ENCODE measurements at regions not wholly inside any gene's neighbourhood (a gene's known extent, or its start where the extent isn't known, plus 50 kb on each side); places are given as distances from the start of the nearest gene placed in this dataset.
"Not testable (repeated sequence)": the region's sequence is repeated elsewhere in the genome, so short reads cannot be mapped to it uniquely, and the experiment has no call there.

- no peaks in the 10 kb centered on the region for H3K4me1 ChIP-seq (replicated peaks in 1 of 2)
- no peak overlapping the region for H3K27ac ChIP-seq
- H3K27me3 ChIP-seq, result no peaks in the 10 kb centered on the region
- no peaks in the 10 kb centered on the region for H3K36me3 ChIP-seq (replicated peaks in 1 of 2)
- no peaks in the 10 kb centered on the region for H3K9me3 ChIP-seq (replicated peaks in 1 of 3)
- TF ChIP-seq, protein P1, sequence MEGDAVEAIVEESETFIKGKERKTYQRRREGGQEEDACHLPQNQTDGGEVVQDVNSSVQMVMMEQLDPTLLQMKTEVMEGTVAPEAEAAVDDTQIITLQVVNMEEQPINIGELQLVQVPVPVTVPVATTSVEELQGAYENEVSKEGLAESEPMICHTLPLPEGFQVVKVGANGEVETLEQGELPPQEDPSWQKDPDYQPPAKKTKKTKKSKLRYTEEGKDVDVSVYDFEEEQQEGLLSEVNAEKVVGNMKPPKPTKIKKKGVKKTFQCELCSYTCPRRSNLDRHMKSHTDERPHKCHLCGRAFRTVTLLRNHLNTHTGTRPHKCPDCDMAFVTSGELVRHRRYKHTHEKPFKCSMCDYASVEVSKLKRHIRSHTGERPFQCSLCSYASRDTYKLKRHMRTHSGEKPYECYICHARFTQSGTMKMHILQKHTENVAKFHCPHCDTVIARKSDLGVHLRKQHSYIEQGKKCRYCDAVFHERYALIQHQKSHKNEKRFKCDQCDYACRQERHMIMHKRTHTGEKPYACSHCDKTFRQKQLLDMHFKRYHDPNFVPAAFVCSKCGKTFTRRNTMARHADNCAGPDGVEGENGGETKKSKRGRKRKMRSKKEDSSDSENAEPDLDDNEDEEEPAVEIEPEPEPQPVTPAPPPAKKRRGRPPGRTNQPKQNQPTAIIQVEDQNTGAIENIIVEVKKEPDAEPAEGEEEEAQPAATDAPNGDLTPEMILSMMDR (IDR thresholded peaks at IDR 0.05), result no peak
- no peak for TF ChIP-seq POLR2A (IDR thresholded peaks at IDR 0.05)
- intact Hi-C loops (cut with DNase I), result no loop called here
- no peak for DNase-seq
- no peak overlapping the region for H3K4me3 ChIP-seq
- 81 to 86% (median 84%) methylated on average over 3 of the region's 3 CpGs for WGBS, 4 donors
Observed at GRCh38 chr11:24411791-24412190, 85.1 kb upstream of the LUZP2 start.

DNA sequence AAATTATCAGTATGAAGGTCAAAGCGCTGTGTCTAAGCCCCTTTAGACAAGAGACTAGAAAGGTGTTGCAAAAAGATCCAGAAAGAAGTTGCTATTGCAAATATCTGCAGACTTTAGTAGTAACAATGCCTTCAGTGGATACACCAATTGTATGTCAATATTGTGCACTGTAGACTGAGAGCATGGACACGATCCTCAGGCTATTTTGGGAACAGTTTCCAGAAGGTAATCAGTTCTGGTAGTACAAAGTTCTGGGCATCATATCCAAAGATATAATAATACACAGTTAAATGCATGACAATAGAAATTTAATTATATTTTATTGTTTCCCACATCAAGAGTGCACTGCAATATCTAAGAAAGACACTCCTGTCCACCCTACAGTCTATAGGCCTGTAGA is 84.1 kb upstream of the LUZP2 start:
- H3K27me3 ChIP-seq, result no peaks in the 10 kb centered on the region

DNA sequence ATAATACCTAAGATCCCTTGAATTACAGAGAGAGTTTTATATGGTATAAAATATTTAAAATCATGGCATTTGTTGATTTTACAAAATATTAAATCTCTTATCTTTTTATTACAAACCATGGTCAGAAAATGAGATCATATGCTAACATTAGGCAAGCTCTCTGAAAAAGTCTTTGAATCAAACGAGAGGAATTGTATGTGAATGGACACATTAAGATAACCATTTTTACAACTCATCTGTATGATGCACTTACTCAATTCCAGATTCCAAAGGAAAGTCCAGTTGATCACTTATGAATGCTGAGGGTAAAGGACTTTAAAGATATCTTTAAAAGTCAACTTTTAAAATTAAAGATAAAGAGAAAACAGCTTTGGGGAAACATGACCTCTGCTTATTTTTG is 83.5 kb upstream of the LUZP2 start:
- Histone ChIP-seq H3K27ac (no peak overlapping the region), H3K36me3 (replicated peaks in 1 of 2) (no peaks in the 10 kb centered on the region), H3K4me1 (replicated peaks in 1 of 2) (no peaks in the 10 kb centered on the region), H3K4me3 (no peak overlapping the region), H3K9me3 (replicated peaks in 1 of 3) (no peaks in the 10 kb centered on the region), H3K27me3 (no peaks in the 10 kb centered on the region)
- DNase-seq, result no peak
- TF ChIP-seq, protein P1 (IDR thresholded peaks at IDR 0.05), result no peak
- no peak for TF ChIP-seq POLR2A (IDR thresholded peaks at IDR 0.05)
- intact Hi-C loops (cut with DNase I), result no loop called here
- WGBS, 4 donors, result 37 to 83% (median 42%) methylated on average over 1 of the region's 1 CpG

More for the DNA sequence above, 84.1 kb upstream of the LUZP2 start:
- DNase-seq, result no peak
- Histone ChIP-seq H3K4me1 (replicated peaks in 1 of 2) (no peaks in the 10 kb centered on the region), H3K9me3 (replicated peaks in 1 of 3) (no peaks in the 10 kb centered on the region), H3K27ac (no peak overlapping the region), H3K36me3 (replicated peaks in 1 of 2) (no peaks in the 10 kb centered on the region), H3K4me3 (no peak overlapping the region)
- intact Hi-C loops (cut with DNase I), result no loop called here
- TF ChIP-seq POLR2A (IDR thresholded peaks at IDR 0.05), result no peak
- TF ChIP-seq, protein P1 (IDR thresholded peaks at IDR 0.05), result no peak
- WGBS, 4 donors, result 75 to 94% (median 89%) methylated on average over 2 of the region's 2 CpGs

DNA sequence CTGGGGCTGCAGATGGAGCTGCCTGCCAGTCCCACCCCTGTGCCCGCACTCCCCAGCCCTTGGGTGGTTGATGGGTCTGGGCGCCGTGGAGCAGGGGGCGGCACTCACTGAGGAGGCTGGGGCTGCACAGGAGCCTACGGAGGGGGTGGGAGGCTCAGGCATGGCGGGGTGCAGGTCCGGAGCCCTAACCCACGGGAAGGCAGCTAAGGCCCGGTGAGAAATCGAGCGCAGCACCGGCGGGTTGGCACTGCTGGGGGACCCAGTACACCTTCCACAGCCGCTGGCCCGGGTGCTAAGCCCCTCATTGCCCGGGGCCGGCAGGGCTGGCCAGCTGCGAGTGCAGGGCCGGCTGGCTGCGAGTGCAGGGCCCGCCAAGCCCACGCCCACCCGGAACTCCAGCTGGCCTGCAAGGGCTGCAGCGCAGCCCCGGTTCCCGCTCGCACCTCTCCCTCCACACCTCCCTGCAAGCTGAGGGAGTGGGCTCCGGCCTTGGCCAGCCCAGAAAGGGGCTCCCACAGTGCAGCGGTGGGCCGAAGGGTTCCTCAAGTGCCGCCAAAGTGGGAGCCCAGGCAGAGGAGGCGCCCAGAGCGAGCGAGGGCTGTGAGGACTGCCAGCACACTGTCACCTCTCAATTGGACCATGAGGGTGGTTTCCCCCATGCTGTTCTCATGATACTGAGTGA is 80.8 kb upstream of the LUZP2 start:
- H3K27ac ChIP-seq; H3K9me3 ChIP-seq (replicated peaks in 1 of 3); H3K27me3 ChIP-seq; H3K36me3 ChIP-seq (replicated peaks in 1 of 2); H3K4me1 ChIP-seq (replicated peaks in 1 of 2); H3K4me3 ChIP-seq; DNase-seq; intact Hi-C loops (cut with DNase I): not testable (repeated sequence)
- WGBS, 4 donors, result 92 to 98% (median 94%) methylated on average over 4 to 34 of the region's 34 CpGs

DNA sequence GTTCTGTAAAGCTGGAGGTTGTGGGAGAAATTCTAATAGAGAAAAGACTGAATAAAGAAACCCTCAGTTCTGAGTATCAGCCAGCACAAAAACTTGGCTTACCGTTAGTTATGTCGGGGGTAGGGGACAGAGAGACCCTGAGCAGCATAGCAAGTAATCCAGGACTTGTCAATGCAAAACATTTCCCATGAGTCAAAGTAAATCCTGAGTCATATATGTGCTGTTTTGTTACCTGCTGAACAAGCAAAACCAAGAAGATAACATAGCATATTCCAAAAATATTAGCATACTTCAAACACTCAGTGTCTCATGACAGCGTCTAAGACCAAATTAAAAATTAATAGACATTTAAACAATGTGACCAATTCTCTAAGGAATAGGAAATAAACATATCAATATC is 75.1 kb upstream of the LUZP2 start:
- intact Hi-C loops (cut with DNase I), result no loop called here
- no peak for DNase-seq
- 77 to 91% (median 83%) methylated on average over 3 of the region's 3 CpGs for WGBS, 4 donors
- peaks cover 0 to 11% (median 0%) of the 10 kb centered on the region in 3 donors for H3K9me3 ChIP-seq (replicated peaks in 1 of 3)
- no peaks in the 10 kb centered on the region for H3K36me3 ChIP-seq (replicated peaks in 1 of 2)
- TF ChIP-seq POLR2A (IDR thresholded peaks at IDR 0.05), result no peak
- TF ChIP-seq, protein P1 (IDR thresholded peaks at IDR 0.05), result no peak
- H3K27me3 ChIP-seq, result no peaks in the 10 kb centered on the region
- no peak overlapping the region for H3K4me3 ChIP-seq
- H3K4me1 ChIP-seq (replicated peaks in 1 of 2), result no peaks in the 10 kb centered on the region
- no peak overlapping the region for H3K27ac ChIP-seq
